B cell (primary cell): ENCODE measurements at regions not wholly inside any gene's neighbourhood (a gene's known extent, or its start where the extent isn't known, plus 50 kb on each side); places are given as distances from the start of the nearest gene placed in this dataset.

Source experiments
- EZH2 ChIP-seq: IDR thresholded peaks from 2 replicates; pipeline ENCODE4 v1.6.1; 2012; ENCODE audit warnings: borderline replicate concordance, low read depth, mild to moderate bottlenecking, moderate library complexity, low read length; ENCODE audit not compliant: insufficient read depth, poor library complexity, severe bottlenecking
- TF ChIP-seq, protein P1 (sequence below): fragments of 200-600 bp; IDR thresholded peaks from one replicate; pipeline ENCODE4 v1.8.0; 2022; ENCODE audit warnings: antibody characterized with exemption, mild to moderate bottlenecking

DNA sequence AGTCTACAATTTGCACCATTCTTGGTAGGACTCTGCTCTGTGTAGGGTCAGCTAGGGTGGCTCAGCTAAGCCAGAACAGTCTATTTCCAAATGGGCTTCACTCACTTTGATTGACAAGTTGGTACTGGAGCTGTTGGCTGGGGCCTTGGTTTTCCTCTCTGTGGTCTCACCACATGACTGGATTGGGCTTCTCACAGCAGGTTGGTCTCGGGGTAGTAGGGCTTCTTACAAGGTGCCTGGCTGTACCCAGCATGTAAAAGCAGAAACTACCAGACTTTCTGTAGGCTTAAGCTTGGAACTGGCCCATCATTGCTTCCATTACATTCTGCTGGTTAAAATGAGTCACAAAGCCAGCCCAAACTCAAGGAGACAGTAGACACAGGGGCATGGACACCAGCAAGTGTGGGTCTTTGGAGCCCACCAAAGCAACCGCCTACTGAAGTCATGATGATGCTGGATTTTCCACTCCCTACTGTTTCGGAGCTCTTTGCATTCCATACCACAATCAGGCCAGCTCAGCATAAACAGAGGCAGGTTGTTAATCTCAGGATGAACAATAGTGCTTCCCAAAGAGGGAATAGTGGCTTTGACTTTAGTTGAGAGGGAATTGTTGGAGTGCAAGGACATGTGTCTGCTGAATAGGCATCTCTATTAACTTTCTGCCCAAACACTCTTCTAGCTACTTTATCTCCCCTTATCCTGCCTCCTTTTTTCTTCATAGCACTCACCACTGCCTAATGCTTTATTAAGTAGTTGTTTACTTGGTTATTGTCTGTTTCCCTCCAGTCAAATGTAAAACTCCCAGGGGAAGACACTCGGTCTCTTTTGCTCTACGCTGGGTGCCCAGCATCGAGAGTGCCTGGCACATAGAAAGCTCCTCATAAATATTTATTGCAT is 78.0 kb upstream of the RARB start:
- TF ChIP-seq EZH2: no peak
- TF ChIP-seq, protein P1, sequence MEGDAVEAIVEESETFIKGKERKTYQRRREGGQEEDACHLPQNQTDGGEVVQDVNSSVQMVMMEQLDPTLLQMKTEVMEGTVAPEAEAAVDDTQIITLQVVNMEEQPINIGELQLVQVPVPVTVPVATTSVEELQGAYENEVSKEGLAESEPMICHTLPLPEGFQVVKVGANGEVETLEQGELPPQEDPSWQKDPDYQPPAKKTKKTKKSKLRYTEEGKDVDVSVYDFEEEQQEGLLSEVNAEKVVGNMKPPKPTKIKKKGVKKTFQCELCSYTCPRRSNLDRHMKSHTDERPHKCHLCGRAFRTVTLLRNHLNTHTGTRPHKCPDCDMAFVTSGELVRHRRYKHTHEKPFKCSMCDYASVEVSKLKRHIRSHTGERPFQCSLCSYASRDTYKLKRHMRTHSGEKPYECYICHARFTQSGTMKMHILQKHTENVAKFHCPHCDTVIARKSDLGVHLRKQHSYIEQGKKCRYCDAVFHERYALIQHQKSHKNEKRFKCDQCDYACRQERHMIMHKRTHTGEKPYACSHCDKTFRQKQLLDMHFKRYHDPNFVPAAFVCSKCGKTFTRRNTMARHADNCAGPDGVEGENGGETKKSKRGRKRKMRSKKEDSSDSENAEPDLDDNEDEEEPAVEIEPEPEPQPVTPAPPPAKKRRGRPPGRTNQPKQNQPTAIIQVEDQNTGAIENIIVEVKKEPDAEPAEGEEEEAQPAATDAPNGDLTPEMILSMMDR: no peak
